Activated CD4-positive, alpha-beta T cell treated with anti-CD3 and anti-CD28 coated beads, Interleukin-2, amount 50 U/mL, for 1 hour (primary cell): ENCODE measurements at regions not wholly inside any gene's neighbourhood (a gene's known extent, or its start where the extent isn't known, plus 50 kb on each side); places are given as distances from the start of the nearest gene placed in this dataset.
"Not testable (repeated sequence)": the region's sequence is repeated elsewhere in the genome, so short reads cannot be mapped to it uniquely, and the experiment has no call there.

Experiments used
- DNase-seq: peaks from one replicate; pipeline ENCODE4 v3.0.0-alpha.2; 2020

GRCh38 chr6:170232186-170233002 is 58.5 kb downstream of the DLL1 start:
- no peak for DNase-seq

GRCh38 chr6:170231293-170232185 is 59.3 kb downstream of the DLL1 start:
- no peak for DNase-seq

- DNase-seq = no peak
These were observed 60.2 kb downstream of the DLL1 start for GRCh38 chr6:170230520-170231292.

- no peak for DNase-seq
These were observed 60.9 kb downstream of the DLL1 start for GRCh38 chr6:170229851-170230519.

- DNase-seq = no peak
These were observed 61.5 kb downstream of the DLL1 start for GRCh38 chr6:170229396-170229795.

- no peak for DNase-seq
These were observed 62.0 kb downstream of the DLL1 start for GRCh38 chr6:170228946-170229310.

- DNase-seq = no peak
These were observed 62.6 kb downstream of the DLL1 start for GRCh38 chr6:170227996-170228945.

- DNase-seq = no peak
These were observed 63.3 kb downstream of the DLL1 start for GRCh38 chr6:170227521-170227983.

GRCh38 chr6:170226647-170227046 is 64.2 kb downstream of the DLL1 start:
- DNase-seq = no peak

GRCh38 chr6:170225852-170226417 is 64.9 kb downstream of the DLL1 start:
- no peak for DNase-seq

- no peak for DNase-seq
These were observed 65.9 kb downstream of the DLL1 start for GRCh38 chr6:170224694-170225660.

- DNase-seq = no peak
These were observed 66.9 kb downstream of the DLL1 start for GRCh38 chr6:170223718-170224693.

- DNase-seq = no peak
These were observed 68.1 kb downstream of the DLL1 start for GRCh38 chr6:170222498-170223471.

- no peak for DNase-seq
These were observed 69.0 kb downstream of the DLL1 start for GRCh38 chr6:170221753-170222400.

- no peak for DNase-seq
These were observed 69.7 kb downstream of the DLL1 start for GRCh38 chr6:170221052-170221752.

GRCh38 chr6:170213637-170214018 is 77.2 kb downstream of the DLL1 start:
- DNase-seq = not testable (repeated sequence)
